SK-MEL-5 (cell line): ENCODE measurements at regions not wholly inside any gene's neighbourhood (a gene's known extent, or its start where the extent isn't known, plus 50 kb on each side); places are given as distances from the start of the nearest gene placed in this dataset.
"Not testable (repeated sequence)": the region's sequence is repeated elsewhere in the genome, so short reads cannot be mapped to it uniquely, and the experiment has no call there.

Experiments
- DNase-seq: peaks from one replicate; pipeline ENCODE4 v3.0.0-alpha.2; 2016; ENCODE audit warnings: low read depth, low spot score
- in situ Hi-C: cut with HindIII; loops from 2 replicates; pipeline ENCODE4 v1.10.0; 2016; ENCODE audit warnings: low sequenced_read_pairs, high pct_unique_total_duplicates, low pct_unique_long_range_greater_than_20kb

GRCh38 chr7:137127058-137127457 lies 216.5 kb downstream of the PTN start:
- no peak for DNase-seq
- in situ Hi-C loops, result no loop called here

DNA sequence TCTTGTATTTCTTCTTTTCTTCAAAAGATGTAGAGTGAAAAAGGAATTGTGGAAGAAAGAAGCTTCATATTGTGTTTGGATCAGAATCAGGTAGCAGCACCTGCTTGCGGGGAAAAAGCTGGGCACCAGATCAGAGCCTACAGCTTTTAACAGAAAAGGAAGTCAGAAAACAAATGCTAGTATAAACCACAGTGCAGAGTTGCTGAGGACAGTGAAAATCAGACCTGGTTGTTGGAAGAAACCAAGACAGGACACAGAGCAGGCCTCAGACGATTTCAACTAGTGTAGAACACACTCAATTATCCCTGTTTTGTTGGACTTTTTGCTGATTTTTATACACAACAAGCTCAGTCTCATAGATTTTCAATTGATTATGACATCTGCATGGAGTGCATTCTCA lies 221.4 kb downstream of the PTN start:
- DNase-seq, result no peak
- in situ Hi-C loops, result no loop called here

GRCh38 chr7:137120690-137121089 lies 222.8 kb downstream of the PTN start:
- DNase-seq, result no peak
- in situ Hi-C loops, result no loop called here

- in situ Hi-C loops, result no loop called here
Observed at GRCh38 chr7:137110535-137110934, 233.0 kb downstream of the PTN start.

DNA sequence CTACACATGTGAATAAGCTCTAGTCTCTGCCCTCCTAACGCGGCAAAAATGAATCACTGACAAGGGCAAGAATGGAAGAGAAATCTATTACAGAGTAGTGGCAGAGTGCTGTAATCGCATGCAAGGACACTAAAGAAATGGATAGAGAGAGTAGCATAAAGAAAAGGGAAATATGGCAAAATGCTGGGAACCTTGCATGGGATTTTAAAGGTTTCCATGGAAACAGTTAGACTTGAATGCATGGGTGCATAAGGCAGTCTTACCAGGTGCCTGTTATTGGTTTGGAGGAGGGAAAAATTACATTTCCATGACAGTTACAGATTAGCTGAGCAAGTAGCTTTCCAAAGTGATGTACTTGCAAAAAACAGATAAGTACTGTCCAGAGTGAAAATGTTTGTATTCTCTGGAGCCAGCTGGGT lies 233.4 kb downstream of the PTN start:
- in situ Hi-C loops, result no loop called here
- DNase-seq, result no peak

More at GRCh38 chr7:137110535-137110934, 233.0 kb downstream of the PTN start:
- DNase-seq, result no peak

DNA sequence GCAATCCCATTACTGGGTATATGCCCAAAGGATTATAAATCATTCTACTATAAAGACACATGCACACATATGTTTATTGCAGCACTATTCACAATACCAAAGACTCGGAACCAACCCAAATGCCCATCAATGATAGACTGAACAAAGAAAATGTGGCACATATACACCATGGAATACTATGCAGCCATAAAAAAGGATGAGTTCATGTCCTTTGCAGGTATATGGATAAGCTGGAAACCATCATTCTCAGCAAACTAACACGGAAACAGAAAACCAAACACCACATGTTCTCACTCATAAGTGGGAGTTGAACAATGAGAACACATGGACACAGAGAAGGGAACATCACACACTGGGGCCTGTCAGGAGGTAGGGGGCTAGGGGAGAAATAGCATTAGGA lies 235.7 kb downstream of the PTN start:
- DNase-seq, in situ Hi-C loops: not testable (repeated sequence)

GRCh38 chr7:137103526-137103925 lies 235.1 kb downstream of the CHRM2 start:
- DNase-seq, in situ Hi-C loops: not testable (repeated sequence)

DNA sequence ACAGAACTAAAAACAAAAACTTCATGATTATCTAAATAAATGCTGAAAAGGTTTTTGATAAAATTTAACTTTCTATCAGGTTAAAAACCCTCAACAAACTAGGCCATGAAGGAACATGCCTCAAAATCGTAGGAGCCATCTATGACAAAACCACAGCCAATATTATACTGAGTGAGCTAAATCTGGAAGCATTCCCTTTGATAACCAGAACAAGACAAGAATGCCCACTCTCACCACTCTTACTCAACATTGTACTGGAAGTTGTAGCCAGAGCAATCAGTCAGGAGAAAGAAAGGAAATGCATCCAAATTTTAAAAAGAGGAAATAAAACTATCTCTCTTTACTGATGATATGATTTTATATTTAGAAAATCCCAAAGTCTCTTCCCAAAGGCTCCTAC lies 228.7 kb downstream of the CHRM2 start:
- in situ Hi-C loops, result no loop called here

DNA sequence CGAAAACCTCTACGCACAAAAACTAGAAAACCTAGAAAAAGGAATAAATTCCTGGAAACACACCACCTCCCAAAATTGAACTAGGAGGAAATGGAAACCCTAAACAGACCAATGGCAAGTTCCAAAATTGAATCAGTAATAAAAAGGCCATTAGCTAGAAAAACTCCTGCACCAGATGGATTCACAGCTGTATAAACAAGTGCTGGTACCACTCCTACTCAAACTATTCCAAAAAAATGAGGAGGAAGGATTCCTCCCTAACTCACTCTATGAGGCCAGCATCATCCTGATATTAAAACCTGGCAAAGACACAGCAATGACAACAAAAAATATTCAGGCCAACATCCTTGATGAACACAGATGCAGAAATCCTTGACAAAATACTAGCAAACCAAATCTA lies 228.2 kb downstream of the CHRM2 start:
- in situ Hi-C loops, result no loop called here
- no peak for DNase-seq

More for the DNA sequence above, 228.7 kb downstream of the CHRM2 start:
- DNase-seq, result no peak

DNA sequence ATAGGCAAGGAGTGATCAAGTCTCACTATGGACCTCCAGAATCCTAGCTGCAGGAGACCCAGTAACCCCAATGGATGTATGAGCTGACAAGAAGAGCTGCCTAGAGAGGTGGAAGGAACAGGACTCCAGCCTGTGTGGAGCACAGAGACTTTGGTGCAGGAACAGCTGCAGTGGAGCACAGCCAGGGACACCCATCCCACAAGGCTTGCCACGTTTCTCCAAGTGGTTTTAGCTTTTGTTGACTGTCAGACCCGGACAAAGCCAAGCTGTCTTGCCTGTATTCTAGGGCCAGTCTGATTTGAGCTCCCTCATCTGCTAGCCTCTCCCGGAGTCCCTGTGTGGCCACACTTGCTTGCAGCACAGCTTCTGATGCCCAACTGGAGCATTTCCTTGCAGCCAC lies 224.7 kb downstream of the CHRM2 start:
- no peak for DNase-seq
- in situ Hi-C loops, result no loop called here

GRCh38 chr7:137091396-137091795 lies 222.9 kb downstream of the CHRM2 start:
- in situ Hi-C loops, result no loop called here
- DNase-seq, result peak; percentile 16

GRCh38 chr7:137086896-137087295 lies 218.4 kb downstream of the CHRM2 start:
- in situ Hi-C loops, result no loop called here
- DNase-seq, result no peak

- in situ Hi-C loops, result no loop called here
- DNase-seq, result no peak
Observed at GRCh38 chr7:137084607-137085380, 216.3 kb downstream of the CHRM2 start.

GRCh38 chr7:137082391-137082790 lies 213.9 kb downstream of the CHRM2 start:
- in situ Hi-C loops, result no loop called here
- DNase-seq, result no peak

DNA sequence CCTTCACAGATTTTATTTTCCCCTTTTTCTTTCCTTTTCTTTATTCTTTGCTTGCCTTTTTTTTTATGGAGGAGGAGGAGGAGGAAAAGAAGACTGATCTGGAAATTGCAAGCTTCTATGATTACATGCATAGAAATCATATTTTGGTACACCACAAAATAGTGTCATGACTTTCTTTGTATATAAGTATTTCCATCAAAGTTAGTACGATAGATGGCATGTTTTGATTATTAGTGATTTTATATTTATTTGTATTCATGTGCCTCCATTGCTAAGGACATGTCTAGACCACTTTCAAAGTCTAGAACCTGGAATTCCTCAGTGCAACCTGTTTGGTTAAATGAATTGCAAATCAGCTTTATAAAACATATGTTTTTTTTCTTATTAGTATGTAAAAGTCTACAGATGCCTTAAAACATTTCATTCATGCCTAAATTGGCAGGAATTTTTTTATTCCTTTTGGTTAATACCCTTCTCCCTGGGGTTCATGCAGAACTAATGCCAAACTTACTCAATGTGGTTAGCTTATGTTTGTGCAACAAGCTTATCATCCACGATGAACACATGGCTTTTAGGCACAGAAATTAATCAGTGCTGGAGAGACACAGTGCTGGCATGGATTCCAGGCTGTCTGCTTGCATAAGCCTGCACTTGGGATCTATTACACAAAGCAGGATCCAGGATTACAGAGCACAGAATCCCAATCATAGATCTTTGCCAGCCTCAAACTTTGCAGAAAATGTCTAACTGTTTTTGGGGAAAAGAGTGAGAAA lies 213.1 kb downstream of the CHRM2 start:
- in situ Hi-C loops, result no loop called here
- DNase-seq, result no peak

- in situ Hi-C loops, result no loop called here
Observed at GRCh38 chr7:137080516-137081203, 212.2 kb downstream of the CHRM2 start.

GRCh38 chr7:137078781-137079180 lies 210.3 kb downstream of the CHRM2 start:
- no peak for DNase-seq
- in situ Hi-C loops, result no loop called here

More at GRCh38 chr7:137080516-137081203, 212.2 kb downstream of the CHRM2 start:
- no peak for DNase-seq

DNA sequence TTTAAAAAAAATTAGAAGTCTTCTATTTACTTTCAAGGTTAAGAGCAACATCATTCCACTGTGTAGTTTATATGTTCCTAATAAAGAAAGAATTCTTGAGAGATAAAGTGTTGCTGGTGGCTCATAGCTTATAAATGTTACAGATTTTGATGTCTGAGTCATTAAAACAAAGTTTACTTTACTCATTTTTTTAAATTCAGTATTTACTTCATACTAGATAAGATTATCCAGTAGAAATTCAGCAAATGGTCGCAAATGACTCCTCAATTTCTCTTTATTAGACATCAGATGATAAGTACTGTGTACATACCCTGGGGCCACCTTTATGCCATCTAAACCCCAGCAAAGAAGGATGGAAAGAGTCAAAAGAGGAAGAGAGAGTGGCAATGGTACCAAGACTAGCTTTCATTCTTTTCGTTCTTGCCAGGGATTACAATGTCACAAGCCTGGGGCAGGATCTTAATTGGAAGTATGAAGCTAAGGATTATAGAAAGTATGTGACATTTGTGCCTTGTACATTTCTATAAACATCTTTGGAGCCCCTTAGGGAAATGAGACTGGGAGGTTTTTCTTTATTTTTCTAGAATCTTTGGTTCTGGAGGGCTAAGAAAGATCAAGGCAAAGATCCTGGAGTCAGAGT lies 206.1 kb downstream of the CHRM2 start:
- in situ Hi-C loops, result no loop called here
- DNase-seq, result no peak
